ENCODE measurements at regions not wholly inside any gene's neighbourhood (a gene's known extent, or its start where the extent isn't known, plus 50 kb on each side); places are given as distances from the start of the nearest gene placed in this dataset.

GRCh38 chrX:9414416-9414815 is 50.4 kb upstream of the TBL1X start:
- no TSS peak for BruUV-seq (replicated peaks)

More at GRCh38 chrX:9414416-9414815, 50.4 kb upstream of the TBL1X start:
- Histone ChIP-seq H3K27me3 (ENCODE audit: low read length) (no peaks in the 10 kb centered on the region), H3K9me2 (replicated peaks; ENCODE audit: low read length) (no peaks in the 10 kb centered on the region), H3F3A (ENCODE audit: low read length, unreplicated experiment) (no peaks in the 10 kb centered on the region), H4K20me1 (ENCODE audit: low read length) (no peaks in the 10 kb centered on the region), H3K27ac (ENCODE audit: low read length) (no peak overlapping the region), H2AFZ (ENCODE audit: low read length) (no peak overlapping the region), H3K36me3 (ENCODE audit: low read depth, low read length) (no peaks in the 10 kb centered on the region), H3K9me3 (ENCODE audit: low read length) (no peaks in the 10 kb centered on the region), H3K4me1 (ENCODE audit: insufficient read depth, low read length) (peaks cover 11% of the 10 kb centered on the region), H3K9ac (ENCODE audit: low read length) (no peak overlapping the region), H3K4me2 (ENCODE audit: low read length) (no peak overlapping the region), H3K79me2 (ENCODE audit: low read length) (no peaks in the 10 kb centered on the region), H3K4me3 (ENCODE audit: low read length) (no peak overlapping the region)
- DNase-seq: no peak
- ChIA-PET CTCF (no interaction called here), POLR2A (ENCODE audit: unreplicated experiment) (no interaction called here)
- intact Hi-C loops (cut with micrococcal nuclease): no loop called here
- no peak for ATAC-seq
- TF ChIP-seq EZH2phosphoT487 (IDR thresholded peaks at IDR 0.05; ENCODE audit: borderline replicate concordance, low read length) (no peak), CTCF (conservative IDR thresholded peaks at IDR 0.05; ENCODE audit: low read depth, low read length) (no peak), EZH2 (IDR thresholded peaks at IDR 0.05; ENCODE audit: low read length, unreplicated experiment) (no peak)

All from PC-3 (cell line).